ENCODE measurements at regions not wholly inside any gene's neighbourhood (a gene's known extent, or its start where the extent isn't known, plus 50 kb on each side); places are given as distances from the start of the nearest gene placed in this dataset.

DNA sequence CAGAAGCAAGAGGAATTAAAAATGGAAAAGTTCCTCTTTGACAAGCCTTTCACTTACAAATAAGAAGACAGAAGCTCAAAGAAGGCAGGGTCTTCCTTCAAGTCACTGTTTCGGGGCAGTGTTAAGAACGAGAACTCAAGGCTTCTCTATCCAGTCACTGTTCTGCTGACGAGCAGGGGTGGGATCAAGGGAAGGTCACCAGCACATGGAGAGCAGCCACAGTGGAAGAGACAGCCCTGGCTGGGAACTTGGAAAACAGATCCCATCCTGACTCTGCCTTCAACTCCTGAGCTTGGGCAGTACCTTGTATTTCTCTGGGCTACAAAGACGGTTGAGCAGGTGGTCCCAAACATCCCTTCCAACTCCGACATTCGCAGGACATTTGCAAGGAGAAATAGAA, 111.5 kb upstream of the LPP start:
- no peak for DNase-seq

DNA sequence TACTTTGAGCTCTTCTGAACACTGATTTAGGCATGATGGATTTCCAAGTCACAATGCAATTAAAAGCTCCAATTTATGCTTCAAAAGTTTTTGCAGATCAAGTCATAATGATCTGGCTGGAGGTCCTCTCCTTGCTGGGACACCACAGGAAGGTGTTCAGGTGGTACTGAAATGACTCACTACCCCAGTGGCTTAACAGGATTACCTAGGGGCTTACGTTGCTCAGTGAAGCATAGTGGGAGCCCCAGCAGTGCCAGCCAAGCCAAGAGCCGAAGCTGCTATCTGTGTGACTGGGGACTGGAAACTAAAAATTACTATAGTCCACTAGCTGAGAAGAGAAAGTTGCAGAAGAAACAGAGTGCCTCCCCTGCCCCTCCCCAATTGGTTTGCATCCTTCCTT, 110.1 kb upstream of the LPP start:
- DNase-seq, result peak in 1 of 5 experiments; percentile 82

- DNase-seq, result no peak
These were observed 107.3 kb upstream of the LPP start for GRCh38 chr3:188046561-188047211.

- DNase-seq, result no peak
These were observed 106.4 kb upstream of the LPP start for GRCh38 chr3:188047536-188047935.

GRCh38 chr3:188049606-188050530, 104.1 kb upstream of the LPP start:
- peak in 3 of 5 experiments; percentile 7 to 79 (median 26) for DNase-seq

GRCh38 chr3:188051801-188052168, 102.2 kb upstream of the LPP start:
- no peak for DNase-seq

GRCh38 chr3:188052169-188053035, 101.6 kb upstream of the LPP start:
- no peak for DNase-seq

DNA sequence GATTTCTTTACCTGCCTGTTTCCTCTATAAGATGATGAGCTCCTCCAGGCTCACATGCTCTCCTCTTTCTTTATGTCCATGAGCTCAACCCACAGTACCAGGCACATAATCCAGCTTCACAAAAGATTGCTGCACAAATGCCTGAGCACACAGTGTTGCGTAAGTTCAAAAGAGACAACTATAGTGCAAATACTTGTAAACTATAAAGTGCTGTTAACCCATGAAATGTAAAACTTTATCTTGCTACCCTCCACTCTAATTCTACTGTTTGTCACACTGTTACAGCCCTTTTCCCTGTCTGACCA, 101.0 kb upstream of the LPP start:
- no peak for DNase-seq

DNA sequence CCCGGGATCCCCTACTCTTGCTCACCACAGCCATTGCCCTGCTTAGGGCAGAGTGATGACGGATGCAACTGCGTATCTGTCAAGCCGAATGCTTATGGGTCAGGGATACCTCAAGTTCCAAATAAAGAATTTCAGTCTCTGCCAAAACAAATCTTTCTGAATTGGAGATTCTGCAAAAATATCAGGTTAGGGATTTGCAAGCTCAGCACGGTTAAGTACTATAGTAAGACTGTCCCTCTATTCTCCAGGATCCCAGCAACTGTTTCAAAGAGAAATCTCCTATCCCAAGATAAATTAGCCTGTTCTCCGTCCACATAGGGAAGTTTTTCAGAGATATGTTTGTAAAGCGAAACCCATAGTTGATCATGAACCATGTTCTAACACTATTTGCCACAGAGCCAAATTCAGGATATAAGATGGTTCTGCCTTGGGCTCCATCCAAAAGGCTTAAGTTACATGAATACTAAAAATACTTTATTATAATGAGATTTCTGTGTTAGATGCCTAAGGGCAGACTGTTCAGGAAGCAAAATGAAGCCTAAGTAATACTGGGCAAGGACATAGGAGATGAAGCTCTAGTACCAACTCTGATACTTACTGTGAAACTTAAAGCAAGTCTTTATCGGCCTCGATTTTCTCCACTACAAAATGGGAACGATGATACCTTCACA, 100.1 kb upstream of the LPP start:
- no peak for DNase-seq

DNA sequence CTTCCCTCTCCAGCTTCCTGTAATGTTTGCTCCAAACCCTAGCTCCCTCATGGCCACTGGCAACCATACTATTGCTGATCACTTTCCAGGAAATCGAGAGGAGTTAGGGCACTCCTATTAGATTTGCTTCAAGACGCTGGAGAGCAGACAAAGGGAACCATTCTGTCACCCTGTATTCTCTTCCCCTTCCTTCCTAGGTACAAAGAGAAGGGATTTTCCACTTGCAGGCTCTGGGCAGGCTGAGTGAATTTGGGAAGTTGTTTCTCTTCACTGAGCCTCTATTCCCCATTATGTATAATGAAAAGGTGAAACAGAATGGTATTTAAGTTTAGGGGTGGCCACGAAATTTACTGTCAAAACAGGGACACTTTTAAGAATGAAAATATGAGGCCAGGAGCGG, 99.4 kb upstream of the LPP start:
- no peak for DNase-seq

- DNase-seq, result no peak
These were observed 98.6 kb upstream of the LPP start for GRCh38 chr3:188055388-188055787.

DNA sequence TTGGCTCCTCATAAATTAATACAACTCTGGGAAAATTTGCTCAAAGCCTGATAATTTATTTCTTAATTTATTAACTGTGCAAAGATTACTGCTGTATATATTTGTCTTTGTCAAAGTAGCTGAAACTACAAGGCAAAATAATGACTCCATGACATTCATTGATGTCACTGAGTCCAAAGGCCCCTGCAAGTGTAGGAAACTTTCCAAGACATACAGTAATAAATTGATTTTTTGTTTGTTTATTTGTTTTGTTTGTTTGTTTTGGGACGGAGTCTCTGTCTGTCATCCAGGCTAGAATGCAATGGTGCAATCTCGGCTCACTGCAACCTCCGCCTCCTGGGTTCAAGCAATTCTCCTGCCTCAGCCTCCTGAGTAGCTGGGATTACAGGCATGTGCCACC, 96.8 kb upstream of the LPP start:
- DNase-seq, result no peak

GRCh38 chr3:188058569-188059184, 95.3 kb upstream of the LPP start:
- DNase-seq, result no peak

DNA sequence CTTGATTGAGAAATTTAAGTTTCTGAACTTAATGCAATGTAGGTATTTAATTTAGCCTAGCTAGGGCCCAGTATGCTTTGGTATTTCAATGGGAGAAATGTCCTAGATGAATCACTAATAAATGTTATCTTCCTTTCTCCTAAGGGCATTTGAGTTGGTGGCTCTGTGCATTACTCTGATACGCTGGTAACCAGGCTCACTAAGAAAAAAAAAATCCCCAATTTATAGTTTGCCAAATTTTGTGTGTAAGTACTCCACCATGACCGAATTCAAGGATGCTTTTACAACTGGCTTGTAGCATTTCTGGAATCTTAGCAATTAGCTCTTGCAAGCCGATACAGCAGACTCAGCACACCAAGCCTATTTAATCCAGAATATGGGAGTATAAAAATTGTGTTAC, 94.6 kb upstream of the LPP start:
- DNase-seq, result no peak

DNA sequence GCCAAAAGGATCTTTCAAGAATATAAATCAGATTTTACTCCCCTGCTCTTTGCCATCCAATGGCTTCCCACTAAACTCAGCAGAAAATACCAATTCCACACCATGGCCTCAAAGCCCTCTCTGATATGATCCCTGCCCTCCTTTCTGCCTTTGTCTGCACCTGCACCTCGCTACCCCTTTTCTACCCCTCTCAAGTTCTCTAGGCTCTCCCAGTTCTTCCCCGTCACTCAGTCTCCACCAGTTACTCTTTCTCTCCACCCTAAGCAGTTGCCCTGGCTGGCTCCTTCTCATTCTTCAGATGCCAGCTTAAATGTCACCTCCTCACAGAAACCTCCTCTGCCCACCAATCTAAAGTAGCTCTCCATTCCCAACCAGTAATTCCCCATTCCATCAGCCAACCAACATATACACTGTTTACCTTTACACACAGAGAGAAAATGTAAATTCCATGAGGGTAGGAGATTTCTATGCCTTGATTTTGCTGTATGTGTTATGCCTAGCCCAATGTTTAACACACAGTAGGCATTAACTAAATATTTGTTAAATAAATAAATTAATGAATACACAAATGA, 93.6 kb upstream of the LPP start:
- no peak for DNase-seq

GRCh38 chr3:188060840-188061544, 93.0 kb upstream of the LPP start:
- DNase-seq, result peak in 4 of 5 experiments; percentile 16 to 92 (median 51)

DNA sequence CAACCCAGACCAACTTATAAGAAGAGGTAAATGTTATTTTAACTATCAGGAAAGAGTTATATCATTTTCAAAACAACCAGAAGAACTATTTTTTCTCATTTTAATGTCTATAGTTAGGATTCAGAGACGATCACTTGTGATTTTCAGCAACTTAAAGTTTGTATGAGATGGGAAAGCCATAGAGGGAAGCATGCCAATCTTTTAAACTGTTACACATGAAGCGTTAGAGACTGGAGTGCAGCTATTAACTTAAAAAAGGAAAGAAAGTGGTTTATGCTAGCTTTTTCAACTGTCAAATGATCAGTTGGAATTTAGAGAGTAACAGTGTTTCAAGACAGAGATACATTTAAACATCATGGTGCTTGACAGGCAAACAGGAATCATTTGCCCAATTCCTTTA, 91.7 kb upstream of the LPP start:
- no peak for DNase-seq

DNA sequence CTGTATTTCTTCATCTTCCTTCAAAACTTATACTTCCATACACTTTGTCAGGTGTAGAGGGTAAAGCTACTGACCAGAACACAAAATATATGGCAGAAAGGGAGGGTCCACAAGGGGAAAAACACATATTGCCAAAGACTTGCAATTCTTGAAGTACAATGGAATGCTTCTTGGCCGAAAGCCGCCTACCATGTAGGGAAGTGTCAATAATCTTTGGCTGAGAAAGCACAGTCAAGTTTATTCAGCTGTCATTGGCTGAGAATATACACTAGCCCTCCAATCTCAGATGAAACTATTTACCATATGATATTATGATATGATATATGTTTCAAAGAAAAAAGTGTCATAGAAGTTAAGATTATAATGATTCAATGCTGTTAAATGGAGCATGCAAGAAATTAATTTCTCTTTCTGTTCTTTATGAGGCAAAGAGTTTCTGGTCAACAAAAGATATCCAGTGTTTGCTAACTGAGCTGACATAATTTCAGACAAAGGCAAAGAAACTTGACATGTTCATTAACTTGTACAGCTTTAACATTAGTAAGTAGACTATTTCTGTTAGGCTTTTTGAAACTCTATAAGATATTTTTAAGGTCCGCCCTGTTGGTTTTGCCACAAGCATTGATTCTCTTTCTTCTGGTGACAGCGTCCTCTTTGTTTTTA, 89.0 kb upstream of the LPP start:
- no peak for DNase-seq

- no peak for DNase-seq
These were observed 87.8 kb upstream of the LPP start for GRCh38 chr3:188066141-188066540.

GRCh38 chr3:188067932-188068331, 86.0 kb upstream of the LPP start:
- DNase-seq, result no peak

- no peak for DNase-seq
These were observed 85.6 kb upstream of the LPP start for GRCh38 chr3:188068342-188068741.

All from T-helper 2 cell (primary cell).